ENCODE measurements at regions not wholly inside any gene's neighbourhood (a gene's known extent, or its start where the extent isn't known, plus 50 kb on each side); places are given as distances from the start of the nearest gene placed in this dataset.
A peak's percentile ranks its signal among the peaks of the same experiment; 100 is the strongest.

GRCh38 chr22:49628391-49629260 lies 199.0 kb downstream of the BRD1 start:
- H3K27ac ChIP-seq = no peak overlapping the region
- no peak for TF ChIP-seq CTCF (conservative IDR thresholded peaks at IDR 0.05)

GRCh38 chr22:49627217-49628181 lies 200.2 kb downstream of the BRD1 start:
- peak; percentile 44 for TF ChIP-seq CTCF (conservative IDR thresholded peaks at IDR 0.05)

GRCh38 chr22:49626361-49627216 lies 201.1 kb downstream of the BRD1 start:
- no peak for TF ChIP-seq CTCF (conservative IDR thresholded peaks at IDR 0.05)
- no peak overlapping the region for H3K27ac ChIP-seq

More at GRCh38 chr22:49627217-49628181, 200.2 kb downstream of the BRD1 start:
- H3K27ac ChIP-seq = no peak overlapping the region

GRCh38 chr22:49624421-49625177 lies 203.1 kb downstream of the BRD1 start:
- no peak overlapping the region for H3K27ac ChIP-seq
- no peak for TF ChIP-seq CTCF (conservative IDR thresholded peaks at IDR 0.05)

- TF ChIP-seq CTCF (conservative IDR thresholded peaks at IDR 0.05) = no peak
- H3K27ac ChIP-seq = no peak overlapping the region
These were observed 204.0 kb downstream of the BRD1 start for GRCh38 chr22:49623715-49624114.

- no peak for TF ChIP-seq CTCF (conservative IDR thresholded peaks at IDR 0.05)
- no peak overlapping the region for H3K27ac ChIP-seq
These were observed 204.5 kb downstream of the BRD1 start for GRCh38 chr22:49623176-49623575.

Measured in VCaP (cell line).